Epithelial cell of esophagus (primary cell): ENCODE measurements at regions not wholly inside any gene's neighbourhood (a gene's known extent, or its start where the extent isn't known, plus 50 kb on each side); places are given as distances from the start of the nearest gene placed in this dataset.

Experiments used
- DNase-seq: peaks from one replicate; pipeline ENCODE4 v3.0.0; 2010; ENCODE audit warnings: low read depth
- H3K4me3 ChIP-seq: 2 replicates; pipeline ENCODE4 v1.5.1; 2011; ENCODE audit warnings: mild to moderate bottlenecking, low read length, control low read depth
- TF ChIP-seq, protein P1 (sequence below): IDR thresholded peaks from 2 replicates; pipeline ENCODE4 v1.5.1; 2011; ENCODE audit warnings: low read depth, mild to moderate bottlenecking, low read length, control low read depth, inconsistent platforms; ENCODE audit not compliant: insufficient read depth; ENCODE audit errors: missing control alignments

DNA sequence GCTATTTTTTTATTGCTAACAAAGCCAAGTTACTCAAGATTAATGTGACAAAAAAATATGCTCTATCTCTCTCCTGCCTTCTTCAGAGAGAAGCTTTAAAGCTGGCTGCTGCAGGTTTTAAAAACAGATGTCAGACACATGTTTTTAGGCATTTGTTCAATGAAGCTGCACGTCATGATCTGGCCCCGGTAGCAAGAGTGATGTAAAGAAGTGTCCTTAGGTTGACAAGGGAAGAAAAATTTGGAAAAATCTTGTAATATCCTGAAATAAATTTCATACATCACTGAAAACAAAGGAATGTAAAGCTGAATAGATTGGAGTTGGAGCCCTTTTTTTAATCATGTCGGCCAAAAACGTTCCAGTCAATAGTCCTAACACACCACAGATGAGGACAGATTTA, 531.4 kb upstream of the NBEA start:
- no peak for DNase-seq
- H3K4me3 ChIP-seq = no peak overlapping the region
- TF ChIP-seq, protein P1, sequence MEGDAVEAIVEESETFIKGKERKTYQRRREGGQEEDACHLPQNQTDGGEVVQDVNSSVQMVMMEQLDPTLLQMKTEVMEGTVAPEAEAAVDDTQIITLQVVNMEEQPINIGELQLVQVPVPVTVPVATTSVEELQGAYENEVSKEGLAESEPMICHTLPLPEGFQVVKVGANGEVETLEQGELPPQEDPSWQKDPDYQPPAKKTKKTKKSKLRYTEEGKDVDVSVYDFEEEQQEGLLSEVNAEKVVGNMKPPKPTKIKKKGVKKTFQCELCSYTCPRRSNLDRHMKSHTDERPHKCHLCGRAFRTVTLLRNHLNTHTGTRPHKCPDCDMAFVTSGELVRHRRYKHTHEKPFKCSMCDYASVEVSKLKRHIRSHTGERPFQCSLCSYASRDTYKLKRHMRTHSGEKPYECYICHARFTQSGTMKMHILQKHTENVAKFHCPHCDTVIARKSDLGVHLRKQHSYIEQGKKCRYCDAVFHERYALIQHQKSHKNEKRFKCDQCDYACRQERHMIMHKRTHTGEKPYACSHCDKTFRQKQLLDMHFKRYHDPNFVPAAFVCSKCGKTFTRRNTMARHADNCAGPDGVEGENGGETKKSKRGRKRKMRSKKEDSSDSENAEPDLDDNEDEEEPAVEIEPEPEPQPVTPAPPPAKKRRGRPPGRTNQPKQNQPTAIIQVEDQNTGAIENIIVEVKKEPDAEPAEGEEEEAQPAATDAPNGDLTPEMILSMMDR = no peak

DNA sequence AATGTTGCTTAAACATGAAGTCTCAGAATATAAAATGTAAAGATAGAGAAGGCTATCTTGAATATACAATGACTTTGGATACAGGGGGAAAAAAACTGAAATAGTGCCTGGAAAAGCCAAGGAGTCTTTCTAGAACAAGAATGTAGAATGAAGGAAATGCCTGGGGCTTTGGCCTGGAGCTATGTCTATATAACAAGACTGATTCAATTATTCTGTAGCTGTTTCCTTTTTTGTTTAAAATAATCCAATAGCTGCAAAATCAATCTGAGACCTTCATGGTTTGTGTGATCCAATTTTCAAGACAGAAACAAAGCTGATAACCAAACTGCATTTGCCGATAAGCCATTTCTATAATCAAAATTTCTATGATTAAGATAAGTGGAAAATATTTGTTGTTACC, 530.9 kb upstream of the NBEA start:
- H3K4me3 ChIP-seq = no peak overlapping the region
- DNase-seq = no peak
- TF ChIP-seq, protein P1 = no peak

DNA sequence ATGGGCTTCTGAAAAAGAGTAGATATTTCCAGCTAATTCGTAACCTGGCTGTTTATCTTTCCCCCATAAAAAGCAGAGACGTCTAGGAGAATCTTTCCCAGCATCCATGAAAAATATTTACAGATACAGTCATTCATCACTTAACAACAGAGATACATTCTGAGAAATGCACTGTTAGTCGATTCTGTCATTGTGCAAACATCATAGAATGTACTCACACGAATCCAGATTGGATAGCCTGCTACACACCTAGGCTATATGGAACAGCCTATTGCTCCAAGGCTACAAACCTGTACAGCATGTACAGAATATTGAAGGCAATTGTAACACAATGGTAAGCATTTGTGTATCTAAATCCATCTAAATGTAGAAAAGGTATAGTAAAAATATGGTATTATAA, 530.2 kb upstream of the NBEA start:
- H3K4me3 ChIP-seq = no peak overlapping the region
- DNase-seq = no peak
- TF ChIP-seq, protein P1 = no peak

DNA sequence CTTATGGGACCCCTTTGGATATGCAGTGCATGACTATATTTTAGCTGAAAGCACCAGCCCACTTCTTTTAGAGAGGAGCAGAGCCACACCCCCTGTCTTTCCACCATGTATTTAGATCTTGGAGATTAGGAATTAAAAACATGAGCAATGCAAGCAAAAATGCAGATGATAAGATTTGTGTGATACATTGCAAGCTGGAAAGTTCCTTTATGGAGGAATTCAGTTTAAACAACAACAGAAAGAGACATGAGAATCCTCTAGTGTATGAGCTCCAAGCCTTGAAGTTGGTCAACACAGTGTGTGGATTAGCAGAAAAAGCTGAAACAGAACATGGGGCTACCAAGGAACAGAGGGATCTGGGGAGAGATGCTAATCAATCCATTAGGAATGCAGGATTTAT, 529.8 kb upstream of the NBEA start:
- TF ChIP-seq, protein P1 = no peak
- no peak overlapping the region for H3K4me3 ChIP-seq
- no peak for DNase-seq

DNA sequence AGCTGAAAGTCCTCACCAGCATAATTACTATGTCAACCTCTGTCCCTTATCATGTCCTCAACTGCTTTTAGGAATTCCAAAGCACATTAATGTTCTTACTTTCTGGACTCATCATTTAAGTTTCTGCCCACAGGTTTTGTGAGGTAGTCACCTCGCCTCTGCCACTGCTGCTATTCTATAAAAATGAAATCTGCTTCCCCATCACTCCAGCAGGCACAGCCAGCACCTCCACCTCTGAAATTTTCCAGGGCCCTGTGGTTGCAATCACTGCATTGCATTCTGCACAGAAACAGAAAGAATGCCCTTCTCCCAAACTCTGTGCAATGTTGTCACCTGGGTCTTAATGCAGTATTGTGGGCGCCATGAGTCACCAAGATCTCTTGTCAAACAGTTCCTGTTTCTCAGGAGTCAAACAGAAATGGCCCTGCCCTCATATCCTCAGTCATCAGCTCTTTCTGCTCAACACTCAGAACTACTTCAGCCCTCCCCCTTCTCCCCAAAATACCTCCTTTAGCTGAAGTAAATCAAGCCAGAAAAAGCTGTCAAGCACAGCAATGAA, 529.2 kb upstream of the NBEA start:
- TF ChIP-seq, protein P1 = no peak
- H3K4me3 ChIP-seq = no peak overlapping the region
- peak; percentile 76 for DNase-seq

DNA sequence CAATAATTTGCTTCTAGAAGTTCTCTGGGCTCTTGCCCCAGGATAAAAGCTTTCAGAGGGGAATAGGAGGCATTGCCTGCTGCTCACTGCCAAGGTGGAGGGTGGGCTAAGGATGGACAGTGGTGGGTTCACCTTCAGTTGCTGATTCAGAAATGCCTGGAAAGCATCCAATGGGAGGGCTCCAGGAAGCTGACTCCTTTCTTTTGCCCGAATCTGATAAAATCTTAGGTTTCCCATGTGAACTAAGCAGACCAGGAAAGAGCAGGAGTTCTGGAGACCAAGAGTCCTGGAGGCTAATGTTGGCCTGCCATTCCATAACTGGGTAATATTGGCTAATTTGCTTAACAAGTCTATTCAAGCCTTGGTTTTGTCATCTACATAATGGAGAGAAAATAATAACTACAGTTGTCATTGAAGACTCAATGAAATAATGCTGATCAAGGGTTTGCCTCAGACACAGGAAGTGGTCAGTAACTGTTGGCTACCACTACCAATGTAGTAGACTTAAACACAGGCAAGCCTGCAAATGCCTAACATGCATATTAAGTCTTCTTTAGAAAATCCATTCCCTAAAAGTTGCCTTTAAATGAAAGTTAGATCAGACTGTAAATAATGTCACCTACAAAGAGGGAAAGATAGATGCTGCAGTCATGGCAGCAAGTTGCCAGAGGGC, 528.4 kb upstream of the NBEA start:
- no peak overlapping the region for H3K4me3 ChIP-seq
- no peak for DNase-seq
- TF ChIP-seq, protein P1 = no peak

- TF ChIP-seq, protein P1 = no peak
- H3K4me3 ChIP-seq = no peak overlapping the region
- DNase-seq = no peak
Observed at GRCh38 chr13:34414616-34415015, 527.5 kb upstream of the NBEA start.
